Heart left ventricle (tissue), 16 donors: ENCODE measurements at regions not wholly inside any gene's neighbourhood (a gene's known extent, or its start where the extent isn't known, plus 50 kb on each side); places are given as distances from the start of the nearest gene placed in this dataset.
A peak's percentile ranks its signal among the peaks of the same experiment; 100 is the strongest.

Experiments used
- ATAC-seq, 4 donors: fragments of 200-7000 bp; cut with Tn5 transposase; one replicate each; pipeline ENCODE4 v1.9.1; 2020 to 2022; ENCODE audit warnings: moderate library complexity in 4 of 4, mild to moderate bottlenecking in 3 of 4, moderate number of reproducible peaks in 1 of 4
- DNase-seq, 5 donors: peaks; one replicate each; pipeline ENCODE4 v3.0.0-alpha.2; 2020
- H3K27ac ChIP-seq, 12 donors: fragments of 200-600 bp; sonication (generic) in 4 of 12; one replicate each; pipeline versions ENCODE4 v1.5.0 to v1.8.0; 2016 to 2022; ENCODE audit warnings: mild to moderate bottlenecking in 2 of 12
- H3K27me3 ChIP-seq, 9 donors: fragments of 200-600 bp; sonication (generic) in 2 of 9; one replicate each; pipeline versions ENCODE4 v1.5.1 to v1.8.0; 2016 to 2022; ENCODE audit warnings: mild to moderate bottlenecking in 3 of 9
- H3K36me3 ChIP-seq, 9 donors: fragments of 200-600 bp; sonication (generic) in 2 of 9; one replicate each; pipeline versions ENCODE4 v1.5.0 to v1.8.0; 2018 to 2022; ENCODE audit warnings: mild to moderate bottlenecking in 2 of 9
- H3K4me1 ChIP-seq, 12 donors: fragments of 200-600 bp; sonication (generic) in 4 of 12; one replicate each; pipeline versions ENCODE4 v1.5.0 to v1.8.0; 2016 to 2022; ENCODE audit warnings: mild to moderate bottlenecking in 3 of 12
- H3K4me3 ChIP-seq, 12 donors: fragments of 200-600 bp; sonication (generic) in 4 of 12; one replicate each; pipeline versions ENCODE4 v1.5.0 to v1.8.0; 2017 to 2022; ENCODE audit warnings: mild to moderate bottlenecking in 9 of 12, moderate library complexity in 4 of 12
- H3K9me3 ChIP-seq, 12 donors: fragments of 200-600 bp; sonication (generic) in 4 of 12; one replicate each; pipeline versions ENCODE4 v1.5.0 to v1.8.0; 2016 to 2022; ENCODE audit warnings: mild to moderate bottlenecking in 1 of 12
- POLR2A ChIP-seq, 2 donors: fragments of 450-650 bp; IDR thresholded peaks; one replicate each; pipeline ENCODE4 v1.6.1; 2017; ENCODE audit warnings: antibody characterized with exemption in 2 of 2, mild to moderate bottlenecking in 2 of 2, moderate library complexity in 2 of 2
- WGBS, 4 donors: extraction: QIAGEN DNeasy Blood & Tissue Kit in 2 of 4; methylation state at CpG; one replicate each; pipeline versions ENCODE4 v1.1.5 to v1.1.7; 2013 to 2018; 5-methylcytosine and 5-hydroxymethylcytosine counted together
- intact Hi-C, 10 donors: fragments of 100-400 bp; cut with DNase I; formaldehyde crosslinking; loops; one replicate each; pipeline versions ENCODE4 v1.11.1 to v1.14.2; 2022
- TF ChIP-seq, protein P1 (sequence below), 12 donors: fragments of 200-600 bp; sonication (generic) in 4 of 12; IDR thresholded peaks; one replicate each; pipeline versions ENCODE4 v1.5.0 to v1.8.0; 2018 to 2022; ENCODE audit warnings: antibody characterized with exemption in 12 of 12, mild to moderate bottlenecking in 5 of 12
- donor health status: ischemic (EF 13 %, LVEDD 7.1; RV severe dilation, severe dysfunction).
- donor health status: healthy with polysubstance abuse.
- donor health status: DM: no; HTN: yes; CAD: no.
- donor health status: DM: no; HTN: no; CAD: no.
- donor health status: ischemic (EF 25% LVEDD 6.9; RV normal size, moderate dysfunction).
- donor health status: ischemic (EF 25% LVEDD 5.7; RV mildly dilated, moderate dysfunction).
- donor health status: healthy.
- donor health status: DM: yes; HTN: yes; CAD: no.
- donor health status: ischemic (EF 35%, LVEDD 5.7; RV mildly dilated, moderate dysfunction).
- donor health status: nonischemic (EF 11% LVEDD 7.7; RV severe dilation, severe dysfunction).
- donor health status: DM: yes; HTN: yes; CAD: no.
- donor health status: PGD.
- donor health status: ischemic (EF 29% LVEDD 5.4; RV normal size, mild dysfunction).
- donor health status: nonischemic (EF 23%, LVEDD 6.1; RV moderate dilation, normal function).

GRCh38 chr22:22171357-22172218, 73.0 kb upstream of the VPREB1 start:
- peaks cover 0 to 37% (median 5%) of the 10 kb centered on the region in 9 donors for H3K27me3 ChIP-seq
- H3K27ac ChIP-seq: no peak overlapping the region
- TF ChIP-seq POLR2A (IDR thresholded peaks at IDR 0.05): no peak
- TF ChIP-seq, protein P1, sequence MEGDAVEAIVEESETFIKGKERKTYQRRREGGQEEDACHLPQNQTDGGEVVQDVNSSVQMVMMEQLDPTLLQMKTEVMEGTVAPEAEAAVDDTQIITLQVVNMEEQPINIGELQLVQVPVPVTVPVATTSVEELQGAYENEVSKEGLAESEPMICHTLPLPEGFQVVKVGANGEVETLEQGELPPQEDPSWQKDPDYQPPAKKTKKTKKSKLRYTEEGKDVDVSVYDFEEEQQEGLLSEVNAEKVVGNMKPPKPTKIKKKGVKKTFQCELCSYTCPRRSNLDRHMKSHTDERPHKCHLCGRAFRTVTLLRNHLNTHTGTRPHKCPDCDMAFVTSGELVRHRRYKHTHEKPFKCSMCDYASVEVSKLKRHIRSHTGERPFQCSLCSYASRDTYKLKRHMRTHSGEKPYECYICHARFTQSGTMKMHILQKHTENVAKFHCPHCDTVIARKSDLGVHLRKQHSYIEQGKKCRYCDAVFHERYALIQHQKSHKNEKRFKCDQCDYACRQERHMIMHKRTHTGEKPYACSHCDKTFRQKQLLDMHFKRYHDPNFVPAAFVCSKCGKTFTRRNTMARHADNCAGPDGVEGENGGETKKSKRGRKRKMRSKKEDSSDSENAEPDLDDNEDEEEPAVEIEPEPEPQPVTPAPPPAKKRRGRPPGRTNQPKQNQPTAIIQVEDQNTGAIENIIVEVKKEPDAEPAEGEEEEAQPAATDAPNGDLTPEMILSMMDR (IDR thresholded peaks at IDR 0.05): peak in 4 of 12 donors; percentile 12 to 20 (median 14)
- ATAC-seq (peak in 1 of 4 donors; percentile 42), DNase-seq (no peak)
- WGBS, 4 donors: 22 to 41% (median 31%) methylated on average over 6 of the region's 6 CpGs
- no peaks in the 10 kb centered on the region for H3K9me3 ChIP-seq
- no peak overlapping the region for H3K4me3 ChIP-seq
- no peaks in the 10 kb centered on the region for H3K36me3 ChIP-seq
- intact Hi-C loops: no loop called here
- H3K4me1 ChIP-seq: no peaks in the 10 kb centered on the region

GRCh38 chr22:22169923-22170322, 74.7 kb upstream of the VPREB1 start:
- H3K9me3 ChIP-seq: no peaks in the 10 kb centered on the region
- H3K4me1 ChIP-seq: no peaks in the 10 kb centered on the region
- peaks cover 0 to 33% (median 5%) of the 10 kb centered on the region in 9 donors for H3K27me3 ChIP-seq
- no peaks in the 10 kb centered on the region for H3K36me3 ChIP-seq
- WGBS, 4 donors: 53 to 69% (median 58%) methylated on average over 1 of the region's 1 CpG
- intact Hi-C loops: no loop called here
- no peak for ATAC-seq
- H3K27ac ChIP-seq: no peak overlapping the region
- no peak for TF ChIP-seq POLR2A (IDR thresholded peaks at IDR 0.05)
- TF ChIP-seq, protein P1 (IDR thresholded peaks at IDR 0.05): no peak
- no peak for DNase-seq
- H3K4me3 ChIP-seq: no peak overlapping the region

GRCh38 chr22:22168941-22169867, 75.4 kb upstream of the VPREB1 start:
- intact Hi-C loops: no loop called here
- Histone ChIP-seq H3K9me3 (no peaks in the 10 kb centered on the region), H3K27ac (no peak overlapping the region), H3K27me3 (peaks cover 0 to 33% (median 5%) of the 10 kb centered on the region in 9 donors), H3K36me3 (no peaks in the 10 kb centered on the region), H3K4me3 (no peak overlapping the region), H3K4me1 (no peaks in the 10 kb centered on the region)
- ATAC-seq: no peak
- no peak for TF ChIP-seq POLR2A (IDR thresholded peaks at IDR 0.05)
- TF ChIP-seq, protein P1 (IDR thresholded peaks at IDR 0.05): no peak
- 57 to 60% (median 59%) methylated on average over 9 of the region's 9 CpGs for WGBS, 4 donors
- DNase-seq: no peak
